Stomach (tissue), 8 donors: ENCODE measurements at regions not wholly inside any gene's neighbourhood (a gene's known extent, or its start where the extent isn't known, plus 50 kb on each side); places are given as distances from the start of the nearest gene placed in this dataset.

ENCODE experiments used
- DNase-seq, 2 donors: peaks; one replicate each; pipeline versions ENCODE4 v3.0.0 to v3.0.0-alpha.2; 2013 to 2019
- H3K27ac ChIP-seq, 5 donors: fragments of 200-600 bp in 4 of 5; sonication (generic) in 4 of 5; one replicate each; pipeline ENCODE4 v1.5.1; 2013 to 2019; ENCODE audit warnings: mild to moderate bottlenecking in 1 of 5, moderate library complexity in 1 of 5
- H3K27me3 ChIP-seq, 3 donors: fragments of 200-600 bp; sonication (generic); one replicate each; pipeline ENCODE4 v1.5.1; 2017 to 2019; ENCODE audit warnings: mixed run types in 1 of 3
- H3K36me3 ChIP-seq, 4 donors: fragments of 200-600 bp; sonication (generic); 1 replicate in 3 of 4; 2 replicates in 1 of 4; pipeline ENCODE4 v1.5.1; 2016 to 2019
- H3K4me1 ChIP-seq, 4 donors: fragments of 200-600 bp; sonication (generic); one replicate each; pipeline ENCODE4 v1.5.1; 2016 to 2019
- H3K4me3 ChIP-seq, 4 donors: fragments of 200-600 bp; sonication (generic) in 3 of 4; one replicate each; pipeline ENCODE4 v1.5.1; 2016 to 2019; ENCODE audit warnings: mild to moderate bottlenecking in 1 of 4
- H3K9me3 ChIP-seq, 4 donors: fragments of 200-600 bp; sonication (generic); one replicate each; pipeline ENCODE4 v1.5.1; 2016 to 2019
- CTCF ChIP-seq, 7 experiments: fragments of 450-650 bp in 4 of 7; fragments of 200-600 bp in 3 of 7; sonication (generic) in 3 of 7; IDR thresholded peaks; one replicate each; pipeline ENCODE4 v1.5.1; 2016 to 2019; ENCODE audit warnings: antibody characterized with exemption in 7 of 7, control low read depth in 2 of 7, mild to moderate bottlenecking in 1 of 7
- EP300 ChIP-seq: sonication (generic); formaldehyde crosslinking; IDR thresholded peaks from one replicate; pipeline ENCODE4 v1.6.1; 2017; ENCODE audit warnings: antibody characterized with exemption
- POLR2A ChIP-seq, 4 donors: fragments of 450-650 bp; IDR thresholded peaks; one replicate each; pipeline ENCODE4 v1.6.1; 2016; ENCODE audit warnings: antibody characterized with exemption in 4 of 4, control low read depth in 2 of 4, mild to moderate bottlenecking in 1 of 4, moderate library complexity in 1 of 4
- POLR2AphosphoS5 ChIP-seq, 3 donors: sonication (generic); formaldehyde crosslinking; IDR thresholded peaks; one replicate each; pipeline ENCODE4 v1.6.1; 2016; ENCODE audit warnings: antibody characterized with exemption in 3 of 3
- whole genome bisulfite sequencing, 5 donors: extraction: QIAGEN DNeasy Blood & Tissue Kit in 3 of 5; methylation state at CpG; one replicate each; pipeline versions ENCODE4 v1.1.5 to v1.1.7; 2013 to 2018; 5-methylcytosine and 5-hydroxymethylcytosine counted together
- intact Hi-C: fragments of 100-400 bp; cut with DNase I; formaldehyde crosslinking; loops from one replicate; pipeline ENCODE4 v1.15.1; 2023; ENCODE audit warnings: low total_unique reads
- donor health status: healthy with polysubstance abuse.
- donor health status: Bipolar disorder and iron deficiency.
- donor health status: healthy.

- intact Hi-C loops = no loop called here
- Histone ChIP-seq H3K27me3 (no peaks in the 10 kb centered on the region), H3K4me3 (no peak overlapping the region), H3K36me3 (no peaks in the 10 kb centered on the region), H3K9me3 (peaks cover 0 to 3% (median 0%) of the 10 kb centered on the region in 4 donors), H3K4me1 (no peaks in the 10 kb centered on the region), H3K27ac (no peak overlapping the region)
- peak in 2 of 7 experiments; percentile 8 to 26 for TF ChIP-seq CTCF (IDR thresholded peaks at IDR 0.05)
- TF ChIP-seq EP300 = no peak
- peak in 1 of 2 donors; percentile 29 for DNase-seq
Observed at GRCh38 chr12:115632308-115632707, 645.2 kb downstream of the MED13L start.

- WGBS, 5 donors = 76 to 89% (median 84%) methylated on average over 8 of the region's 8 CpGs
- no peak for DNase-seq
- Histone ChIP-seq H3K27me3 (no peaks in the 10 kb centered on the region), H3K27ac (no peak overlapping the region), H3K4me3 (no peak overlapping the region), H3K36me3 (no peaks in the 10 kb centered on the region), H3K4me1 (no peaks in the 10 kb centered on the region), H3K9me3 (peaks cover 0 to 6% (median 2%) of the 10 kb centered on the region in 4 donors)
- intact Hi-C loops = no loop called here
- TF ChIP-seq EP300 (no peak), POLR2A (IDR thresholded peaks at IDR 0.05) (no peak), POLR2AphosphoS5 (IDR thresholded peaks at IDR 0.05) (no peak), CTCF (IDR thresholded peaks at IDR 0.05) (no peak)
Observed at GRCh38 chr12:115630136-115630535, 647.4 kb downstream of the MED13L start.

GRCh38 chr12:115626210-115626609 is 651.3 kb downstream of the MED13L start:
- intact Hi-C loops = loop anchor here (10.0 kb wide), 1 partner anchor 951 kb away; no protein-coding TSS in a partner anchor
- H3K4me3 ChIP-seq = no peak overlapping the region
- TF ChIP-seq CTCF (IDR thresholded peaks at IDR 0.05) = no peak
- no peak for TF ChIP-seq POLR2A (IDR thresholded peaks at IDR 0.05)
- TF ChIP-seq EP300 = no peak
- no peak for TF ChIP-seq POLR2AphosphoS5 (IDR thresholded peaks at IDR 0.05)
- H3K27me3 ChIP-seq = peaks cover 0 to 12% (median 0%) of the 10 kb centered on the region in 3 donors
- no peak overlapping the region for H3K27ac ChIP-seq
- H3K9me3 ChIP-seq = peaks cover 0 to 11% (median 3%) of the 10 kb centered on the region in 4 donors
- no peaks in the 10 kb centered on the region for H3K4me1 ChIP-seq
- no peak for DNase-seq
- H3K36me3 ChIP-seq = no peaks in the 10 kb centered on the region
- 68 to 74% (median 72%) methylated on average over 3 of the region's 3 CpGs for WGBS, 5 donors

GRCh38 chr12:115623764-115624334 is 653.6 kb downstream of the MED13L start:
- intact Hi-C loops = loop anchor here (10.0 kb wide), 1 partner anchor 949 kb away; no protein-coding TSS in a partner anchor
- TF ChIP-seq EP300 (no peak), POLR2AphosphoS5 (IDR thresholded peaks at IDR 0.05) (no peak), CTCF (IDR thresholded peaks at IDR 0.05) (no peak), POLR2A (IDR thresholded peaks at IDR 0.05) (no peak)
- no peak overlapping the region for H3K27ac ChIP-seq
- no peaks in the 10 kb centered on the region for H3K4me1 ChIP-seq
- no peak overlapping the region for H3K4me3 ChIP-seq
- peaks cover 0 to 8% (median 3%) of the 10 kb centered on the region in 4 donors for H3K9me3 ChIP-seq
- 21 to 45% (median 26%) methylated on average over 16 to 18 of the region's 18 CpGs for WGBS, 5 donors
- peak in 1 of 2 donors; percentile 76 for DNase-seq
- peaks cover 0 to 23% (median 0%) of the 10 kb centered on the region in 3 donors for H3K27me3 ChIP-seq
- no peaks in the 10 kb centered on the region for H3K36me3 ChIP-seq
